ENCODE measurements at regions not wholly inside any gene's neighbourhood (a gene's known extent, or its start where the extent isn't known, plus 50 kb on each side); places are given as distances from the start of the nearest gene placed in this dataset.

GRCh38 chr14:100467046-100467750 lies 120.0 kb downstream of the BEGAIN start:
- DNase-seq (ENCODE audit: low read depth), result no peak

GRCh38 chr14:100467939-100468338 lies 119.3 kb downstream of the BEGAIN start:
- no peak for DNase-seq (ENCODE audit: low read depth)

DNA sequence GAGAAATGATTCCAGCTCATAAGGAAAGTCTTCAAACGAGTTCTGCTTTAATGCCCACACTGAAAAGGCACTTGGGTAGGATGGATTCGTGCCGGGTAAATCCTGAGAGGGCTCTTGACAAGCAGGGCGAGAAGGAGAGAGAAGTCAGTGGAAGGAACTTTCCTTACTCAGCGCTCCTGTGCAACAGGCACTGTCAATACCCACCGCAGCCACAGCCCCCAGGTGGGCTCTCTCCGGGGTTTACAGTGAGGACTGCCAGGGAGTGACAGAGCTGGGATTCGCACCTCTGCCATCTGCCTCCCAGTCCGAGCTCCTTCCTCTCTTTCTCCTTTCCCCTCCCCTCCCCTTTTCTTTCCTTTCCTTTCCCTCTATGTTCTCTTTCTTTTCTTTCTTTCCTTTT lies 118.7 kb downstream of the BEGAIN start:
- no peak for DNase-seq (ENCODE audit: low read depth)

DNA sequence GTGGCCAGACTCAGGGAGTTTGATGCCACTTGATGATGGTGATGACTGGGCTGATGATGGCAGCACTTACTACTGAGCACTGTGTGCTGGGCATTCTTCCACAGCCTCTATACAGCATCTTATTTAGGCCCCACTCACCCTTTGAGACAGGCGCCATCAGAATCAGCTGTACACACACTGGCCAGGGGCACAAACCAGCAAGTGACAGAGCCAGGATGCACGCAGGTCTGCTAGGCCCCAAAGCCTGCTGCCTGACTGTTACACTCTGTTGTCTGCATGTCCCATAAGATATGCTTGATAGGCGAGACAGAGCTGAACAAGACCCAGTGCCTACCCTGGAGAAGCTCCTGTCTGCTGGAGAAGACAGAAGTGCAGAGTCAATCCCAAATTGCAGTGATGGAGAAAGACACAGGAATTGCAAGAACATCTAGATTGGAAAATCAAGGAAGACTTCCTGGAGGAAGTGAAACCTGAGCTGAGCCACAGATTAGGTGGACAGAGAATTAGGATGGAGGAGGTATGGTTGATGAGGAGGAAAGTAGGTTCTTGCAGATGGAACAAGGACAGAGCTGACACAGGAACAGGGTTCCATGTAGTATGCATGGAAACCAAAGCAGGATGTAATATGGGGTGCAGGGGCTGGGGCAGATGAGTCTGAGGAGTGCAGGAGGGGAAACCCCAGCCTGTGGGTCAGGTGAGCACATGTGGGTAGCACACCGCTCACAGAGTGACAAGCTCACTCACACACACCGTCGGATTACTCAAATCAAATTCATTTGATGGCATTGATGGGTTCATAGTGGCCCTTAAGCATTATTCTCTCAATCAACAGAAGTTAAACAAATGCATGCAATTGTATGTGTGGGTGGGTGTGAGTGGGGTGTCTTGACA lies 117.3 kb downstream of the BEGAIN start:
- DNase-seq (ENCODE audit: low read depth), result no peak

DNA sequence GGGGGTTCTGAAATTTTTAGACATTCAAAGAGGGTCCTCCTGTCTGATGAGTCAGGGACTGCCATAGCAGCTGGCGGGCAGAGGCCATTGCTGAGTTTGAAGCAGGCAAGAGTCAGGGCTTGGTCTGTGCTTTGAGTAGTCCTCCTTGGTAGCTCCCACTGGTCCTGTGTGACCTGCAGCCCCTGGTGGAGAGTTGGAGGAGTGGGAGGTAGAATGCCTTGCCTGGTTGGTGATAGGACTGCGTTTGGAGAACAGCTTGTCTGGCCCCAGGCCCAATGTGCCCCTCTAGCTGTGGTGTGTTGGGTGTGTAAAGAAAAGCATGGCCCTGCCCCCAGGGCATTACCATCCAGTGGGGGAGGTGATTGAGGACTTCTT lies 116.7 kb downstream of the BEGAIN start:
- no peak for DNase-seq (ENCODE audit: low read depth)

- no peak for DNase-seq (ENCODE audit: low read depth)
Measured at GRCh38 chr14:100471441-100472093, 115.7 kb downstream of the BEGAIN start.

DNA sequence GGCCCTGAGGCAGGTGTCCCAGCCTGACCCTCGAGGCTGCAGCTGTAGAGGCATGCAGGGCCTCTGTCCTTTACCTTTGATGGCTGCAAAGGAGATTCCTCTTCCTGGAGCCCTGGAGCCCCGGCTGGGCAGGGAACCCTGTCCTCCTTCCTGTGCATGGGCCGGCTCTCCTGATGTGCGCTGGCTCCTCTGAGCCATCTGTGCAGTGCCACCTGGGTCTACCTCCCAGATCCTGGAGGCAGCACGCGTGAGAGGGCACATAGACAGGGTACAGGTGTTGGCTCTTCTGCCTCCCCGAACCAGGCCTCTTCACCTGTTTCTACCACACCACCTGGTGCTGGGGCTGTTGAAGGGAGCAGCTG lies 115.1 kb downstream of the BEGAIN start:
- no peak for DNase-seq (ENCODE audit: low read depth)

DNA sequence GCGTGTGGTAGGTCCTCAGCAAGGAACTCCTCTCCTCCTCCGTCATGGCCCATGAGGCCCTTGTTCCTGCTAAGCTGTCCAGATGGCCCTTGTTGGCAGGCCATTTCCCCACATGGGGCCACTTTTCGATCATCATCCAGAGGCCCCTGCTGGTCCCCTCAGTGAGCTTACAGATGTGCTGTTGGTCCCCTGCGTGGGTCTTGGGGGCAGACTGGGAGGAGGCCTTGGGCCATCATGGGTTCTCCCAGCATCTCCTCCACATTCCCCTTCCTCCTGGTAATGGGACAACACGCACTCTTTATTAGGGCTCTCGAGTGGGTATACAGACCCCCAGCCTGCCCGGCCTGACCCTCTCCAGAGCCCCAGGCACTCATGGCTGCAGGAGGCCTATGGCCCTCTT lies 114.7 kb downstream of the BEGAIN start:
- DNase-seq (ENCODE audit: low read depth), result no peak

DNA sequence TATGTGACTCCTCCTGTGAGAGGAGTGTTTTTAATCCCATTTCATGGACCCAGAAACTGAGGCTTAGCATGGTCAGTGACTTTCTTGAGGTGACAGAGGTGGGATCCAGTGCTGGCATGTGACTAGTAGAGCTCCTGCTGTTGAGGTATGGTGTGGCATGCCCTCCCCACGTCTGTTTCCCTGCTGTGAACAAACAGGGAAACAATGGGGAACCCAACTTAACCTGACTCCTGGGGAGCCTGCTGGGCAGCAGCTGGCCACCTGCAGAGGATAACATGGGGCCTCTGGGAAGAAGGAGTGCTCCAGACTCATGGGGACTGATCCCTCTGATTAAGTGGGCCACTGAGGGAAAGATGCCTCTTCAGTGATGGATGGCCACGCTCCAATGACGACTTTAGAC lies 114.0 kb downstream of the BEGAIN start:
- DNase-seq (ENCODE audit: low read depth), result no peak

DNA sequence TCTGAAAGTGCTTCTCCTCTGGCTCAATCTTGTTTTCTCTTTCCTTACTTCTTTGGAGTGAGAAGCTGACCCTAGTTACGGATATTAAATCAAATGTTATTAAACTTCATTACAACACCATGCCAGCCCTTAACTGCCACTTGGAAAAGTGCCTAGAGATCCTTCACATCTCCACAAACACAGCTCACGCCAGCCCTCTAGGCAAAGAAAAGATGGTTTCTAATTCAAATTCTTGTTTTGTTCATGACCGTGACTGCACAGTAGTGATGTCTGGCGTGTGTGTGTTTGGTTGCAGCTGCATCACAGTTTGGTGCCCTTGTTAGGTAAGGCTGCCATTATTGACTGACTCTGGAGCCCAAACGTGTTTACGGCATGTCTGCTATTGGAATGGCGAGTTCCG lies 113.0 kb downstream of the BEGAIN start:
- DNase-seq (ENCODE audit: low read depth), result no peak

- no peak for DNase-seq (ENCODE audit: low read depth)
Measured at GRCh38 chr14:100475268-100475667, 111.9 kb downstream of the BEGAIN start.

DNA sequence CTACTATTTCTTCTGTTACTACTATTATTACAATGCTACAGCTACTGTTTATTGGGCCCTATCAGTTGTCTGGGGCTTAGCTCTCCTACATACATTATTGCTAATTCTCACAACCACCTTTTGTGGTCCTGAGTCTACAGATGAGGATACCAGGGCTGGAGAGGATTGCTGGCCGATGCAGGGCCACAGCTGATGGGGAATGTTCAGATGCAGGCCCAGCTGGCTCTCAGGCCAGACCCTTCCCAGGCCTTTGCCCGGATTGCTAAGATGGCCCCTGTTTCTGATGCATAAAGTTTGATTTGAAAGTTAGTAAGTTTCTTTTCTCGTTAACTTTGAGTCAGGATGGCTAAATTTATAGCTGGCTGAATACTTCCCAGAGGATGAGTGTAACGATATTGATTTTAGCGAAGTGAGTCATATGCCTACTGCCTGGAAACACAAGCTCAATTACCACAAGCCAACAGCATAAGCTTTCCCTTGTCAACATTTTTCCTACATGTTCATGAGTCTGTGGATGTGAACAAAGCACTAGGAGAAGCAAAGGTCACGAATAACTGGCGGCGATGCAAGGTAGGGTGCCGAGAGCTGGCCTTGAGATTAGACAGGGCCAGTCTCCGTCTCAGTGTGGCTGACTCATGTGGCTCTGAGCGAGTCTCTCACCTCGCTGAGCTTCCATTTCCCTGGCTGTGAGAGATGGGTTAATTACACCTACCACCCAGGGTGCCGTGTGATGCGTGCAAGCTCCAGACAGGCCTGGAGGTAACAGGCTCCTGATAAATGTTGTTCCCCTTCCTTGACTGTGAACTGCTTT lies 111.0 kb downstream of the BEGAIN start:
- DNase-seq (ENCODE audit: low read depth), result no peak

DNA sequence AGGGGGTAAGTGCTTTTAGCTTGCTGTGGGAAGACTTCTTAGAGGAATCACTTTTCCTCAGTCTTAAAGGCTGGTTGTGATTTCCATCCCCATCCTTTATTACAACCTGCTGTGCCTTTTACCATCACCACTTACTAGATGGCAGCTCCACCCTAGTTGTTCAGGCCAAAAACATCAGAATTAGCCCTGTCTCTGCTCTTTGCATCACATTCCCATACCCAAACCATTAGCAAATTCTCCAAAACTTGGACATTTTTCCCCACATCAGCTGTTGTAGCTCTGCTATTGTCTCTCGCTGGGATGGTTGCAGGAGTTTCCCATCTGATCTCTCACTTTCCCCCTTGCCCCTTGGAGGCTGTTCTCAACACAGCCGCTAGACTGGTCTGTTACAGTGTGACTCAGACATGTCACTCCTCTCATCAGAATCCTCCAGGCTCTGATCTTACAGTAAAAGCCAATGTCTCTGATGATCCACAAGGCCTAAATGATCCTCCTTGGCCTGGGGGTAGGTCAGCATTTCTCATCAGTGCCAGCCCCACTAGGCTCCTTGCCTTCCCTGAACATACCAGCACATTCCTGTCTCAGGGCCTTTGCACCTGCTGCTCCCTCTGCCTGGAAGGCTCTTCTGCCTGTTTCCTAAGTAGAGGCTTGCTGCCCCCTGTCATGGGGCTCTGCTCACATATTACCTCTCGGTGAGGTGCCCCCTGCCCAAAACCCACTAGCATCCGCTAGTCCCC lies 102.5 kb downstream of the BEGAIN start:
- no peak for DNase-seq (ENCODE audit: low read depth)

- peak; percentile 12 for DNase-seq (ENCODE audit: low read depth)
Measured at GRCh38 chr14:100486025-100486828, 101.0 kb downstream of the BEGAIN start.
